BJ (cell line): ENCODE measurements at regions not wholly inside any gene's neighbourhood (a gene's known extent, or its start where the extent isn't known, plus 50 kb on each side); places are given as distances from the start of the nearest gene placed in this dataset.

ENCODE experiments used
- CTCF ChIA-PET: fragments of 350-600 bp; formaldehyde crosslinking; extraction: SDS; loops from one replicate; lab custom pipeline; 2021; ENCODE audit warnings: antibody characterized with exemption, inconsistent platforms; lab: Yijun Ruan, JAX
- POLR2A ChIA-PET: fragments of 300-600 bp; sonication (Branson Sonifier 250); formaldehyde crosslinking; extraction: SDS; loops from one replicate; lab custom pipeline; 2021; ENCODE audit warnings: antibody characterized with exemption; lab: Charles Lee
- DNase-seq: peaks from one replicate; pipeline ENCODE4 v3.0.0-alpha.2; 2011; ENCODE audit warnings: low read depth
- H3K27me3 ChIP-seq: 2 replicates; pipeline ENCODE4 v1.6.0; 2011; ENCODE audit warnings: low read length; ENCODE audit not compliant: control insufficient read depth, insufficient read depth
- H3K36me3 ChIP-seq: 2 replicates; pipeline ENCODE4 v1.5.1; 2011; ENCODE audit warnings: low read length; ENCODE audit not compliant: control insufficient read depth, insufficient read depth
- H3K4me3 ChIP-seq: 2 replicates; pipeline ENCODE4 v1.5.1; 2011; ENCODE audit warnings: low read depth, mild to moderate bottlenecking, control low read depth, low read length
- CTCF ChIP-seq: IDR thresholded peaks from 2 replicates; pipeline ENCODE4 v1.5.1; 2011; ENCODE audit warnings: low read depth, mild to moderate bottlenecking, control low read depth, inconsistent platforms, low read length, moderate library complexity; ENCODE audit not compliant: insufficient read depth

- H3K4me3 ChIP-seq, result no peak overlapping the region
- ChIA-PET POLR2A (no interaction called here), CTCF (no interaction called here)
- TF ChIP-seq CTCF, result no peak
- DNase-seq, result no peak
- H3K36me3 ChIP-seq, result no peaks in the 10 kb centered on the region
- no peaks in the 10 kb centered on the region for H3K27me3 ChIP-seq
Observed at GRCh38 chr6:153677522-153677921, 361.5 kb upstream of the OPRM1 start.

GRCh38 chr6:153673750-153674149, 365.3 kb upstream of the OPRM1 start:
- Histone ChIP-seq H3K36me3 (no peaks in the 10 kb centered on the region), H3K27me3 (no peaks in the 10 kb centered on the region), H3K4me3 (no peak overlapping the region)
- ChIA-PET POLR2A (no interaction called here), CTCF (no interaction called here)
- no peak for DNase-seq
- TF ChIP-seq CTCF, result no peak

GRCh38 chr6:153673225-153673624, 365.8 kb upstream of the OPRM1 start:
- ChIA-PET CTCF (no interaction called here), POLR2A (no interaction called here)
- no peak for DNase-seq
- no peak for TF ChIP-seq CTCF
- Histone ChIP-seq H3K27me3 (no peaks in the 10 kb centered on the region), H3K36me3 (no peaks in the 10 kb centered on the region), H3K4me3 (no peak overlapping the region)

GRCh38 chr6:153670403-153671026, 368.5 kb upstream of the OPRM1 start:
- H3K4me3 ChIP-seq, result no peak overlapping the region
- no peak for DNase-seq
- TF ChIP-seq CTCF, result no peak
- CTCF ChIA-PET, result no interaction called here
- POLR2A ChIA-PET, result no interaction called here
- H3K27me3 ChIP-seq, result no peaks in the 10 kb centered on the region
- no peaks in the 10 kb centered on the region for H3K36me3 ChIP-seq

GRCh38 chr6:153668758-153669157, 370.3 kb upstream of the OPRM1 start:
- TF ChIP-seq CTCF, result no peak
- H3K36me3 ChIP-seq, result no peaks in the 10 kb centered on the region
- H3K4me3 ChIP-seq, result no peak overlapping the region
- CTCF ChIA-PET, result no interaction called here
- POLR2A ChIA-PET, result no interaction called here
- H3K27me3 ChIP-seq, result no peaks in the 10 kb centered on the region
- DNase-seq, result no peak
